AG20443 (cell line): ENCODE measurements at regions not wholly inside any gene's neighbourhood (a gene's known extent, or its start where the extent isn't known, plus 50 kb on each side); places are given as distances from the start of the nearest gene placed in this dataset.
"Not testable (repeated sequence)": the region's sequence is repeated elsewhere in the genome, so short reads cannot be mapped to it uniquely, and the experiment has no call there.

Experiments used
- DNase-seq: peaks from one replicate; pipeline ENCODE4 v3.0.0; 2012; ENCODE audit warnings: low spot score, mixed read lengths

DNA sequence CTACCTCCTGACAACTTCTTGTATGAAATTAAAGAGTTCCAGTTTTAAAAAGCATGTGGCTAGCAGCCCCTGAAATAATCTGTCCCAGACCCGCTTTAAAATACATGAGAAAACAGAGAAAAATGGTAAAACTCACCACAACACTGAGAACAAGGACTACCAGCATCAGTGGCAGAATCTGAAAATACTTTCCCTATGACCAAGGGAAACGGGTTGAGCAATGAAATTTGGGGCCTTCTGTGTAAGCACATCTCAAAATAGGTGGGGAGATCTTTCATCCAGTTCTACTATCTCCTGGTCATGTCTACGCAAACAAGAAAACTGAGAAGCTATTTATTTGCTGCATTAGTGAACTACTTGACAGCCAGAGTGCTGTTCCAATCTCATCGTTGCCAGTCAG, 172.3 kb downstream of the LNPK start:
- peak; percentile 18 for DNase-seq

DNA sequence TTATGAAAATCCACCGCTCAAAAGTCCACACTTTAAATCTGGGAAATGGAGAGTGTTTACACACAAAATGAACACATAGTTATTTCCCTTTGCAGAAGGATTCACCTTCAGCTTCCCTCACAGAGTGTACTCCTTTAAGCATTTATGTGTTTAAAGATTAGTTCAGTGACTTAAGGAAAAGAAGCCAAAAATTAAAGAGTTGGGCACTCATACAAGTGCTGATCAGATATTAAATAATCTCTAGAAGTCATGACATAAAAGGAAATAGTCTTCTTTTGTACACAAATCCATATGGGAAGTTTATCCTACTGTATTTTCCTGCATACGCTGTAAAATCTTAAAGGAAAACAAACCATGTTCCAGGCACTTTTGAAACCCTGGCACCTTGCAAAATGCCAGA, 174.2 kb downstream of the LNPK start:
- DNase-seq = no peak

DNA sequence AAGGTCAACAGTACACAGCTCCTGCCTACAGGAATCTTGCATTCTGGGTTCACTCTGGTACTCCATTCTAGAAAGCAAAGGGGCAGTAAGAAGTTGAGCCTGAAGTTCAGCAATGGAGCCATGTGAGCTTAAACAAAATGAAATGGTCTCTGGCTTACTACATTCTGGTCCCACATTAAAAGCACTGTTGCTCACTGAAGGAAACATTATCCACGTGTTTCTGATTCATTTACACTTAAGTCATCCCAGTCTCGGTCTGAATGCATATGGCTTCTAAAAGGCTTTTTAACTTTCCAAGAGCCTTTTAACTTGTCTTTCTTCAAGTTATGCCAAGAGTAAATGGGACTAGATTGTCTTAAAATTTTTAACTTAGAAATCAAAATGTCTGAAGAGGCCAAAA, 177.8 kb downstream of the LNPK start:
- no peak for DNase-seq

- no peak for DNase-seq
Measured at GRCh38 chr2:175823707-175824073, 178.4 kb downstream of the LNPK start.

GRCh38 chr2:175823002-175823706, 178.9 kb downstream of the LNPK start:
- DNase-seq = no peak

- DNase-seq = no peak
Measured at GRCh38 chr2:175817221-175817620, 184.8 kb downstream of the LNPK start.

DNA sequence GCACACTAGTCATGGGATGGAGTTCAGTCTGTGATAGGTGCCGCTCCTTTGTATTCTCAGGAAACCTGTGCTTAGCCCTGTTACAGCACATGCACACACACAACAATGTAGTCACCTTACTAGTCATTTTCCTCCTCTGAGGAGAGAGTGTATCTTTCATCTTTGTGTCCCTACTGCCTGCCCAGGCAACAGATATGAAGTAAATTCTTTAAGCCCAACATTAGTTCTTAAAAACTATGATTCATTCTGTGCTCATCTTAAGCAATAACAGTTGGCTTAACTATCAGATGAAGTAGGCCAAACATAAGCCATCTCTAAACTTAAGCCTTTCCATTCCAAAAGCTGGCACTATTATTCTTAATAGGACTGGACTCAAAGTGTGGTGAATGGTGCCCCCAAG, 186.5 kb downstream of the LNPK start:
- DNase-seq = peak; percentile 68

DNA sequence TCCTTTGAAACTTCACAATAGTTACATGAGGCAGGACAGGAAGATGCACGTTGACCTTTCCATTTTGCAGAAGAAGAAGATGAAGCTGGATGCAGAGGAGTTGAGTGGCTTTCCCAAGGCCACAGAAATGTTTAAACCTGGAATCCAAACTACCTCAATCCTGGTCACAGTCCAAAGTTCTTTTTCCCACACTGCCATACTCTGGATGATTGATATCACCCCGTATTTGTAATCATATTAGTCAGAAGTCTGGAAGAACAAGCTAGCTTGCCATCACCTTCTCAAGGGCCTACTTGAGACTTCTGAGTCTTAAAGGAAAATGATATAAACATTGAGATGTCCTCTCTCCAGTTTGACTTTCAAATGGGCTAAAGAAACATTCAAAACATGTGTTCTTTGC, 190.1 kb downstream of the LNPK start:
- DNase-seq = no peak

- DNase-seq = no peak
Measured at GRCh38 chr2:175808858-175809257, 193.2 kb downstream of the LNPK start.

DNA sequence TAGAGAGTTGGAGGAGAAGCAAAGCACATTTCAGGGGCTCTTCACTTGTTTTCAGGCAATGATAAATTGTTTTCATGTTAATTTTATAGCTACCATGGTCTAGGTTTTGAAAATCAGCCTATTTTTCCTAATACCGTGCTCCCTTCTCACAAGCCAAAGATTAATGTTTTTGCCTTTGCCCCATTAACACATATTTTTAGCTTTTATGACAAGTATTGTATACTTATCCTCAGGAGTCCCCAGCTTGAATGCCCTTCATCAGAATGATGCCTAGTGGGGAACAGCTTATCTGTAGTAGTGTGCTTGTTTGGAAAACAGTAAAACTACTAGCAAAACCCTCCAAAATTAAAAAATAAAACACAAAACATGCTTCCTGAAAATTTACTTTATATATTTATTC, 194.0 kb downstream of the LNPK start:
- no peak for DNase-seq

GRCh38 chr2:175807031-175807873, 194.8 kb downstream of the LNPK start:
- DNase-seq = no peak

DNA sequence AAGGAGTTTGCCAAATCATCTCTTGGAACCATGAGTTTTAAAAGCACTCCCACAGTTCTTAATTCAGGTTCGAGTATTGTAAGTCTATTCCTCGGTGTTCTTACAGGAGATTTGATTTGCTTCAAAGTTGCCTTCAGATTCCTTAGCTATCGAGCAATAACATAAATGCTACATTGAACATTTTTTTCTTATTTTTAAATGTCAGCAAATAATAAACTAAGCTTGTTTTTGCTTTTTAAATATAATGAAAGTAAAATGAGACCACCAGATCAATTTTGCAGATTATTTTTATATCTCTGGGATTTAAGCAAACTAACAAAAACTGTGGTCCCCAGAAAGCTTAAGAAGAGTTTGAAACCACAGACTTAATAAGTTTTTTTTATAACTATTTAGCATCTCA, 195.5 kb downstream of the LNPK start:
- DNase-seq = no peak

GRCh38 chr2:175806125-175806490, 196.0 kb downstream of the LNPK start:
- no peak for DNase-seq

GRCh38 chr2:175805442-175806124, 196.5 kb downstream of the LNPK start:
- DNase-seq = no peak

DNA sequence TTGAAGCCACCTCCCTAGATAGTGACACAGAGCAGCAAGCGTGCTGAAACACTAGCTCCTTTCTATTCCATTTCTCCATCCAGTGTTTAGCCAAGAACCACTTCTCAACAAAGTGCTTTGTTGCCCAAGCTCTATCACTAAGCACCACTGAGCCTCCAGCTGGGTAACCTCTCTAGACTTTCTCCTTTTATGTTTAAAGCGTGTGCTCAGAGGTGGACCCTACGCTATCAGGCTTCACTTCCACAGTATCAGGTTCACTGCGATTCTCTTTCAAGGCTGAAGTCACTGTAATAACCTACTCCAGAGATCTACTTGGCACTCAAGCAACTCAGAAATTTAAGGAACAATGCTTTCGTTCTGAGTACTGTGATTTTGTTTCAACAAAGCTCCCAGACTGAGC, 197.9 kb downstream of the LNPK start:
- DNase-seq = no peak

- DNase-seq = not testable (repeated sequence)
Measured at GRCh38 chr2:175796422-175796821, 205.6 kb downstream of the LNPK start.

- DNase-seq = no peak
Measured at GRCh38 chr2:175793648-175794047, 208.4 kb downstream of the LNPK start.

DNA sequence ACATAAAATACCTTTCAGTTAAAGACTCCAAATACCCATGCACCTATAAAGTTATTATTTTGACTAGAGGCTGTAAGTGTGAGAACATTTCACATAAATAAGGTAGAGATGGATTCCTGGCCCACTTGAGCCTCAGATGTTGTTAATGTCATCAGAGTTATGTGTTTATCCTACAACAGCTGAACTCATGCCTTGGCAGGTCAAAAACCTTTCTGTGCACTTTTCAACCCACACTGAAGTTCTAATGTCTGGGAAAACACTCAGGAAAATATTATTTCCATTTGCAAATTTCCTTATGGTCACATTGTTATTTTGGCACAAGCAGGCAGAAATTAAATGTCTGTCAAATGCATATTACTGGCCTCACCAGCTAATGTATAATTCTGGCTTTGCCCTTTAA, 209.2 kb downstream of the LNPK start:
- no peak for DNase-seq

GRCh38 chr2:175792199-175792598, 209.9 kb downstream of the LNPK start:
- no peak for DNase-seq

DNA sequence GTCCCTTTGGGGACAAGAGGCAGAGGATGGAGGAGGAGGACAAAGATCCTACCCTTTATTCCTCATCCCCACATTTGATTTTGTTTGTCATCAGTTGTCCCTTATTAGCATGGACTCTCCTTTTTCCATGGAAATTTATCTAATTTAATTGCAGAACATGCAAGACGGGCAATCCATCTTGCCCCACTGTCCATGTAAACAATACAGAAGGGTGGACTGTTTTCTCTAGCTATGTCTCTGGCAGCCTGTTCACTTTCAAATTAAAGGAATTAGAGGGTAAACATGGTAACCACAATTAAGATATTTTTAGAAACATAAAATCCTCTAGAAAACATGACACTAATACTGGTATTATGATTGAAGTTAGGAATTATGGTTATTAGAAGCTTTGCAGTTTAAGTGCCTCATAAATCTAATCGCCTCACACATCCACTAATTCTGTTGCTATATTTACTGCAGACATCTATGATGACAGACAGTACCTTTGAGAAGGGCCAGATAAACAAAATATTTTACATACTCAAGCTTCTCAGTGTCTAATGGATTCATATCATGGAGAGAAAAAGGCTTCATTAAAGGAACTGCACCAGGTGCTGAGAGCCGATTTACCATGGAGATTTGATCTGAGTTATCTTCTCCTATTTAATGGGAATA, 215.5 kb downstream of the LNPK start:
- no peak for DNase-seq

- DNase-seq = not testable (repeated sequence)
Measured at GRCh38 chr2:175777337-175777736, 224.7 kb downstream of the LNPK start.

DNA sequence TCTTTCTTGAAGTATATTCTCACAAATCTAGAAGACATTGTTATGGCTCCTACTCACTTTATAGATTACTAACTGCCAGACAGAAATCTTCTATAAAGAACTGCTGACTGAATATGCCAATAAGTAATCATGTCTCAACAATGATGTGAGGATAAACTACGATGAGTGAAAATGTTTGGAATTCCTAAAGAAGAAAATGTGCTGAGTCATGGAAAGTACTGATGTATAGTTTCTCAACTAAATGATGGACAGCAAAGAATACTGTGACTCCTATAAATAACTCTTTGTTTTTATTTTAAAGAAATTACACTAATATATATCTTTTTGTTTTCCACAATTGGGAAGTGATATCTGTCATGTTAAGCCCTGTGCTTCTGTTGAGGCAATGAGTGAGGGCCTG, 232.9 kb downstream of the LNPK start:
- no peak for DNase-seq

DNA sequence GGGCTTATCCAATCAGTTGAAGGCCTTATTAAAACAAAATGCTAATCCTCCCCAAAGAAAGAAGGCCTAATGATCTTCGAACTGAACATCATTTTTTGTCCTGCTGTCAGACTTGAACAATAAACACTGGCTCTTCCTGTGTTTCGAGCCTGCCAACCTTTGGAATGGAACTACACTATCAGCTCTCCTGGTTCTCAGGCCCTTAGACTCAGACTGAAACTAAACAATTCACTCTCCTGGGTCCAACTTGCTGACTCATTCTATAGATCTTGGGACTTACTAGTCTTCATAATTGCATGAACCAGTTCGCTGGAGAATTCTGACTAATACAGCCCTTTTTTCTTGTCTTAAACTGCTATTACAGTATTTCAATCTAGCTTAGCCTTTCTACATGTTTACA, 235.2 kb downstream of the LNPK start:
- DNase-seq = no peak
